T47D (cell line): ENCODE measurements at regions not wholly inside any gene's neighbourhood (a gene's known extent, or its start where the extent isn't known, plus 50 kb on each side); places are given as distances from the start of the nearest gene placed in this dataset.
A peak's percentile ranks its signal among the peaks of the same experiment; 100 is the strongest.

Source experiments
- DNase-seq, 2 experiments: peaks; one replicate each; pipeline versions ENCODE4 v3.0.0 to v3.0.0-alpha.2; 2011 to 2012; ENCODE audit warnings: low read depth in 1 of 2, low spot score in 1 of 2
- JUND ChIP-seq: IDR thresholded peaks from 2 replicates; pipeline ENCODE4 v1.6.1; 2012; ENCODE audit warnings: low read depth
- in situ Hi-C: cut with HindIII; loops from 2 replicates; pipeline ENCODE4 v1.10.0; 2016; ENCODE audit warnings: low sequenced_read_pairs, low pct_unique_long_range_greater_than_20kb

DNA sequence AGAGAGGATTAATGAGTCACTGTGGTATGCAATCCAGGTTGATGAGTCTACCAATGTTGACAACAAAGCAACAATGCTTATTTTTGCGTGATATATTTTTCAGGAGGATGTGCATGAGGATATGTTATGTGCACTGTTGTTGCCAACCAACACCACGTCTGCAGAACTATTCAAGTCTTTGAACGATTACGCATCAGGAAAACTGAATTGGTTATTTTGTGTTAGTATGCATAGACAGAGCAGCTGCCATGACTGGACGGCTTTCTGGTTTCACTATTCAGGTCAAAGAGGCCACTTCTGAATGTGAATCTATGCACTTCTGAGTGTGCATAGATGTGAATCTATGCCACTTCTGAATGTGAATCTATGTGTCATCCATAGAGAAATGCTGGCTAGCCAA, 134.0 kb upstream of the GRIK2 start:
- no peak for DNase-seq
- TF ChIP-seq JUND = no peak
- in situ Hi-C loops = no loop called here

DNA sequence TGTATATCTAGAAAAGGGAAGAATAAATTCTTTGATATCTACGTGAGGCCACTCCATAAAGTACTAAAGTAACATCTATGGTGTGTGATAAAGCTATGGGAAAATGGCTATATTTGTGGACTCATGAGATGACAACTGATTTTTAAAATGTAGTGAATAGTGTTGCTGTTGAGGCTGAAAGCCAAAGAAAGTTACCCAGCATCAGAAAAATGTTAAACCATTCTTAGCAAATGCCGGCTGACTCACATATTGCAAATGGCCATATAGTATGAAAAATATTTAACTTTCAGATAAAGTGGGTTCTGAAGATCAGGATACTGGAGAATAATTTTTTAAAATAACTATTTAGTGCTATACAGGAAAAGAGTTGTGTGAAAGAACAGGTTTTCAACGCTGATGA, 129.9 kb upstream of the GRIK2 start:
- no peak for DNase-seq
- in situ Hi-C loops = no loop called here
- TF ChIP-seq JUND = no peak

DNA sequence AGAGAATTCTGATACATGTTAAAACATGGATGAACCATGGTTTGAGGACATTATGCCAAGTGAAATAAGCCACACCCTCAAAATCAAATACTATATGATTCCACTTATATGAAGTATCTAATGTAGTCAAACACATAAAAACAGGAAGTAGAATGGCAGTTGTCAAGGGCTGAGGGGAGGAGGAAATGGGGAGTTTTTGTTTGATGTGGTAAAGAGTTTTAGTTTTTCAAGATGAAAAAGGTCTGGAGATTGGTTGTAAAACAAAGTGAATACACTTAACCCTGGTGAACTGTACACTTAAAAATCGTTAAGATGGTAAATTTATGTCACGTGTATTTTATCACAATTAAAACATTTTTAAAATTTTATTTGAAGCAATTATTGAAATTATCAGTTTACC, 127.4 kb upstream of the GRIK2 start:
- in situ Hi-C loops = no loop called here
- no peak for DNase-seq
- TF ChIP-seq JUND = no peak

DNA sequence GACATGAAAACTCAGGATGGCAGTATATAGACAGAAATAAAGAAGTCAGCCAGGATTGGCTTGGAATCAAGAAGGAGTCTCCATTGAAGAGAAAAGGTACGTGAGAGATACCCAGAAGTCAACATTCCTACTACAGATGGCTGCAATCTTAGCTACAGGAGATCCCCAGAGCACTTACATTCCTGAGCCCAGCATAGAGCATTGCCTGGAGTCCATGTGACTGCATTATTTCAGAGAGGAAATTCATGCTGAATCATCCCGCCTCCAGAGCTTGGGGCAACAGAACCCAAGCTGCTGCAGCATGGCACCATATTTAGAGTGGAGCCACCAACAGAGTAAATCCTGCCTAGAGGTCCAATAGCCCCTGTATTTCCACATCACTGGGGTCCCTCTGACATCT, 125.0 kb upstream of the GRIK2 start:
- DNase-seq = no peak
- in situ Hi-C loops = no loop called here
- TF ChIP-seq JUND = no peak

DNA sequence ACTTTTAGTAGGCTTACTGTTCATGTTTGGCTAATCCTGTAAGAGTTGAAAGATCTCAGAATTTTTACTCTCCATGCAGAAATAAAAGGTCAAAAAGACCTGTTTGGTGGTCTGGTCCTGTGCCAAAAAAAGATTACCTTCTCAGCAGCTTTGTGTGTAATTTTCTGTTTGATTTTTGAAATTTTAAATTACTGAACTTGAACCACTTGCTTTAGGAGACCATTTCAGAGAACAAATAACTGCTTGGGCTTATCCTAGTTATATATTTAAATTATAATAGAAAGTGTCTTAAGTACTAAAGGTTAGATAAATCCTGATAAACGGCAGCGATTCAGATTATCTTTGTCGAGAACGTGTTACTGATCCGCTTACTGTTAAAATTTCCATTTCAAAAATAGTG, 118.3 kb upstream of the GRIK2 start:
- TF ChIP-seq JUND = no peak
- in situ Hi-C loops = no loop called here
- no peak for DNase-seq

DNA sequence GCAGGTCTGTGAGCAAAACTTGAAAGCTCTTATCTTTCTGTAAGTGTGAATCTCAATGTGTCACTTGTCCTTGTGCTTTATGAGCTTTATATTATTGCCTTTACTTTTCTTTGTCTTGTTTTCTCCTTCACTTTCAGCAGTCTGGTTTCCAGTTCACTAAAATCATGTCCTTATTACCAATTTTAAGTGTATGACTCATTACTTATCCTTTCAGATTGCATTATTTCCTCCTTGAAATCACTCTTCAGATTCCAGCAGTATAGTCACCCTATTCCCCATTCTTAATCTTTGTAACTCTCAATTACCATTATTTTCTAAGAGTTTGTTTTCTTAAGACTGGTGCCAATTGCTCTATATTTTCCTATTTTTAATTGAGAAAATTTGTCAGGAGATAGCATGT, 117.4 kb upstream of the GRIK2 start:
- in situ Hi-C loops = no loop called here
- no peak for TF ChIP-seq JUND
- DNase-seq = no peak

DNA sequence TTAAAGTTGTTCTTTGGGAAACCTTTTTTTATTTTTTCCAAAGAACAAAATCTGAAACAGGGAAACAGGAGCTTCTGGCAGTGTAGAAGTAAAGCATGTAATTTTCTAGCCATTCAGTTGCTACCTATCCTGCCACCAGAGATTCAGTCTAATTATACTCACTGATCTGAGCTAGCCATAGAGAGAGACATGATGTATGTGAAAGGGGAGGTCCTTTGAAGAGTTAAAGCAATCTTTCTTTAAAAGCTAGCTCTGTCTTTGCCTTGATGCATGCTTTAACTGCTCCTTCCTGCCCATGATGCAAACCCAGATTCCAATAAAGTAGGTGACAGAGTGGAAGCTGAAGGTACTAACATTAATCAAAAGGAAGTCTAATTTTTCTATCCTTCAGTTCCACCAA, 114.1 kb upstream of the GRIK2 start:
- in situ Hi-C loops = no loop called here
- no peak for DNase-seq
- no peak for TF ChIP-seq JUND

DNA sequence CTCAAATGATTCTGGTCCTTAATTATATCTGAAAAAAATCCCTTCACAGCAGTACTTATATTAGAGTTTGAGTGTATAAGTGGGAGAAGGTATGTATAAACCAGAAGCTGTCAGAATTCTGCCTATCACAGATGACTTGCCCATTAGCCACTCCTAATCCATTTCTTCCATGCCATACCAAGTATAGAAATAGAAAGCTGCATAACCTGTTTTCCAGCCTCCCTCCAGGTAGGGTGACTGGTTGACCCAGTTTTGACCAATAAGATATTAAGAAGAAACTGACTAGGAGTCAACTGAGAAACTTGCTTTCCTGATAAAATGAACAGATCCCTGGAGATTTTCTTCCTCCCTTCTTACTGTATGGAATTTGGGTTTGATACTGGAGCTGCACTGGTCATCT, 112.2 kb upstream of the GRIK2 start:
- TF ChIP-seq JUND = no peak
- peak in 1 of 2 experiments; percentile 52 for DNase-seq
- in situ Hi-C loops = no loop called here

DNA sequence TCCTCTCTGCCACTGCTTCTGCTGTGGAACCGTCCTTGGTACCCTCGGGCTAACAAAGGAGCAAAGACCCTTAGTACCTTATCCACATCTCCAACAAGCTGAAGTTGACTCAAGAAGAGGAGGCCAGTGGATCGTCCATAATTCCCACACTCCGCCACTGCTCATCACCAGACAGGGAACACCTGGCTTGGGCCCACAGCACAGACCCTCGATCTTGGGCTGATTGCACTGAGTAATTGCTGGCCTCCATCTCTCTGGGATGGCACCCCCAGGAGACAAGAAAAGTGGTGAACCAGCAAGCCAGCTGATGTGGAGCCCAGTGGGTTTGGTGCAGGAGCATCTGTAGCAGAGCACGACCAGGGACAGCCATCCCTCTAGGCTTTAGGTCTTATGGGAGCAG, 109.4 kb upstream of the GRIK2 start:
- TF ChIP-seq JUND = no peak
- in situ Hi-C loops = no loop called here

DNA sequence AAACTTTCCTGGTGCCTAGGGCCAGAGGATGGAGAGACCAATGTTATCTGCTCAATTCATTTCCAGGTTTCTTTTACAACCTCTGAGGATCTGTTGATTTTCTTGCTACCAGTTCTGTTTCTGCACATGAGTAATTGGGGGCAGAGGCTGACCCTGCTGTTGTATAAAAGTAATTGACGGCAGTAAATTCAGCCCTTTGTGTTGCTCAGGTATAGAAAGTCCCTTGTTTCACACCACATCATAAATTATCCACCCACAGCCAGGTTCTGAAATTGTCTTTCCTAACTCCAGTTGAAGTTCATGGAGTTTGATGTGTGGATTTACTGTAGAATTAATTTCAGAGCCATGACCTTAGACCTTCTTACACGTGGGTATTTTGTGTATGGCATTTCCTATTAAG, 107.4 kb upstream of the GRIK2 start:
- no peak for DNase-seq
- no peak for TF ChIP-seq JUND
- in situ Hi-C loops = no loop called here

More for the DNA sequence above, 109.4 kb upstream of the GRIK2 start:
- DNase-seq = no peak

DNA sequence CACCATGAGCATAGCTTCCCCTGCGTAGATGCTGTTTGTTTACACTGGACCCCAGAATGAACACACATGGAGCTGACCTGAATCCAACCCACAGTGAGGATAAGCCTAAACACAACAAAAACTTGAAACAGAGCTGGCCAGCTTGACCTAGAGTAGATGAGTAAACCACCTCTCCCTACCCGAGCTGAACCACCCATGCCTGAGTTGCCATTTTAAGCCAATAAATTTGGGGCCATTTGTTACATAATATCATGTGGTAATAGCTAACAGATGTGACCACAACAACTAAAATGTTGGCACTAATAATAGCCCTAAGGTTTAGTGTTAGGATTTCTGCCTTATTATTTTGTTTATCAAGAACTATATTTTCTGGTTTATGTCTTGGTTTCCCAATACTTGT, 103.2 kb upstream of the GRIK2 start:
- in situ Hi-C loops = no loop called here

DNA sequence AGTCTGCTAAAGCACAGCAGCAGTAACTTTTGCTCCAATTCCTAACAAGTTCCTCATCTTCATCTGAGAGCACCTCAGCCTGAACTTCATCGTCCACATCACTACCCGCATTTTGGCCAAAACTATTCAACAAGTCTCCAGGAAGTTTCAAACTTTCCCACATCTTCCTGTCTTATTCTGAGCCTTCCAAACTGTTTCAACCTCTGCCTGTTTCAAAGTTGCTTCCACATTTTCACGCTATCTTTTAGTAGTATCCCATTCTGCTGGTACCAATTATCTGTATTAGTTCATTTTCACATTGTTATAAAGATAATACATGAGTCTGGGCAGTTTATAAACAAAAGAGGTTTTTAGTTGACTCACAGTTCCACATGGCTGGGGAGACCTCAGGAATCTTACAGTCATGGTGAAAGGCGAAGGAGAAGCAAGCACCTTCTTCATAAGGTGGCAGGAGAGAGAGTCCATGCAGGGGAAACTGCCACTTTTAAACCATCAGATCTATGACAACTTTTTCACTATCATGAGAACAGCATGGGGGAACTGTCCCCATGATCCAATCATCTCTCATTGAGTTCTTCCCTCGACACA, 99.4 kb upstream of the GRIK2 start:
- in situ Hi-C loops = no loop called here
- TF ChIP-seq JUND = no peak
- DNase-seq = no peak

More for the DNA sequence above, 103.2 kb upstream of the GRIK2 start:
- DNase-seq = no peak
- no peak for TF ChIP-seq JUND

DNA sequence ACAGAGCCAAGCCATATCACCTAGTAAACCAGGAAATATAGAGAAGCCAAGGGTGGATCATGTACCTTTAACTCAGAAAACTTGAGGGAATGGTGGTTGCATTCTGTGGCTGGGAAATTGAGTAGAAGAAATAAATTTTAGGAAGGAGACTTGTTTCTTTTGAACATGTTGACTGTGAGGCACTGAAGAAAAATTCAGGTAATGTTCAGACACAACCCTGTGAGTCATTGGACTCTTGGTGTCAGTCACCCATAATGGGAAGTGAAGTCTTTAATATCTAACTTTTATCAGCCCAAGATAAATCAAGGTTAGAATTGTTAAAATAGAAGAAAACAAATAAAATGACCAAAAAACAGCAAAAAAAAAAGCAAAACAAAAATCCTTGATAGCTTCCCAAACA, 98.8 kb upstream of the GRIK2 start:
- DNase-seq = no peak
- in situ Hi-C loops = no loop called here
- TF ChIP-seq JUND = no peak

DNA sequence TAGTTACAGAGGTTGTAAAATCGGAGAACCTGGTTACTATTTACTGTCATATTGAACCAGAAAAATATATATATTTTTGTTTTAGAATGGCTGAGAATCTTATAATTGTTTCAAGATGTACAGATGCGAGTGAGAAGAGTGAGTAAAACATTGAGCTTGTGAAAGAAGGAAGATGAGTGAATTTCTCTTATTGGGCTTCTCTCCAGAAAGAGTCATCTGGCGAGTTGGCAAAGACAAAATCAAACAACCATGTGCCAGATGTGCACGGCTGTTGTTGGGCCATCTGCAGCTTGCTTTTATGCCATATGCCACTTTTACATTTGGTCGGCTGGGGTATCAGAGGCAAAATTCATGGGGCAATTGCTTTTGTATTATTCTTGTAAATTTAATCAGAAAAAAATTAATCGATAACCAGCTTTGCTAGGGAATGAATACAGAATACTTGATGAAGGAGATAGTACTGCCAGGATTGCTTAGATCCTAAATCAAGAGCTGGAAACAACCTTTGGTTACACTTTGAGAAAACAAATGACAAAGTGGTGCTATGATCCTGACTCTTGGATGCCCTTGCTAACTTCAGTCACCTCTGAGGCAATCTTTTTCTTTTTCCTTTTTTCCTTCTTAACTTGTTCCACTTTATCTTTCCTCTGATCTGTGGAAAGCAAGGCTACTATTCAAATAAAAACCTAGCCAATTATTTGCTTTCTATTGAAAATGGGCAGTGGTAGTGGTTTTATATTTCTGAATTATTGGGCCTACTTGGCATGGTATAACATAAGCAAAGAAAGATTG, 97.1 kb upstream of the GRIK2 start:
- in situ Hi-C loops = no loop called here
- TF ChIP-seq JUND = no peak
- DNase-seq = no peak
